A549 (cell line): ENCODE measurements at regions not wholly inside any gene's neighbourhood (a gene's known extent, or its start where the extent isn't known, plus 50 kb on each side); places are given as distances from the start of the nearest gene placed in this dataset.

Experiments
- FOSL2 ChIP-seq, 2 experiments: fragments of 450-650 bp in 1 of 2; fragments of >200 bp in 1 of 2; sonication (Bioruptor Twin) in 1 of 2; formaldehyde crosslinking; IDR thresholded peaks; 2 replicates each; pipeline versions ENCODE4 v1.5.0 to v1.6.1; 2016 to 2020; ENCODE audit warnings: mild to moderate bottlenecking in 1 of 2, moderate library complexity in 1 of 2
- JUNB ChIP-seq: fragments of >200 bp; sonication (Bioruptor Twin); formaldehyde crosslinking; IDR thresholded peaks from 2 replicates; pipeline ENCODE4 v1.6.1; 2016
- POLR2A ChIP-seq: IDR thresholded peaks from 2 replicates; pipeline ENCODE4 v1.6.1; 2012; ENCODE audit warnings: mild to moderate bottlenecking, low read length
- TF ChIP-seq, protein P1 (sequence below): fragments of >200 bp; sonication (Bioruptor Twin); formaldehyde crosslinking; IDR thresholded peaks from 3 replicates; pipeline ENCODE4 v1.5.1; 2016
- TF ChIP-seq, protein P2 (sequence below): fragments of 200-600 bp; sonication (generic); IDR thresholded peaks from 2 replicates; pipeline ENCODE4 v1.6.1; 2016; ENCODE audit warnings: antibody characterized with exemption, mild to moderate bottlenecking, moderate library complexity

DNA sequence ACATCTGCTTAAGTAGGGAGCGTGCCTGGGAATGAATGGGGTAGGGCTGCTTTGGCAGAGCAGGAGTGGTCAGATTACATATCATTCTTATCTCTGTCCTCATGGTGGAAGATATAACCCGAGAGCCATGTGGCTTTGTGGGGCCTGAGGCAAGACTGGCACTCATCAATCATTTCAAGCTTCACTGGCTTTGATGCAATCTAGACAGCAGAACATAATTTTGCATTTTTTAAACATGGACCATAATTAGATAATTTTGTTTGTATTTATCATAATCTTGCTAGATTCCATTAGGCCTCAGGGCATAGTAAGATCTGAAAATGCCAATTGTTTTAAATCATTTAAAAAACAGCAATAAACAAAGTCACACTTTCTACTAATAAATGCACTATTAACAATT, 480.3 kb downstream of the NXPH1 start:
- TF ChIP-seq, protein P1, sequence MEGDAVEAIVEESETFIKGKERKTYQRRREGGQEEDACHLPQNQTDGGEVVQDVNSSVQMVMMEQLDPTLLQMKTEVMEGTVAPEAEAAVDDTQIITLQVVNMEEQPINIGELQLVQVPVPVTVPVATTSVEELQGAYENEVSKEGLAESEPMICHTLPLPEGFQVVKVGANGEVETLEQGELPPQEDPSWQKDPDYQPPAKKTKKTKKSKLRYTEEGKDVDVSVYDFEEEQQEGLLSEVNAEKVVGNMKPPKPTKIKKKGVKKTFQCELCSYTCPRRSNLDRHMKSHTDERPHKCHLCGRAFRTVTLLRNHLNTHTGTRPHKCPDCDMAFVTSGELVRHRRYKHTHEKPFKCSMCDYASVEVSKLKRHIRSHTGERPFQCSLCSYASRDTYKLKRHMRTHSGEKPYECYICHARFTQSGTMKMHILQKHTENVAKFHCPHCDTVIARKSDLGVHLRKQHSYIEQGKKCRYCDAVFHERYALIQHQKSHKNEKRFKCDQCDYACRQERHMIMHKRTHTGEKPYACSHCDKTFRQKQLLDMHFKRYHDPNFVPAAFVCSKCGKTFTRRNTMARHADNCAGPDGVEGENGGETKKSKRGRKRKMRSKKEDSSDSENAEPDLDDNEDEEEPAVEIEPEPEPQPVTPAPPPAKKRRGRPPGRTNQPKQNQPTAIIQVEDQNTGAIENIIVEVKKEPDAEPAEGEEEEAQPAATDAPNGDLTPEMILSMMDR: no peak
- TF ChIP-seq, protein P2, sequence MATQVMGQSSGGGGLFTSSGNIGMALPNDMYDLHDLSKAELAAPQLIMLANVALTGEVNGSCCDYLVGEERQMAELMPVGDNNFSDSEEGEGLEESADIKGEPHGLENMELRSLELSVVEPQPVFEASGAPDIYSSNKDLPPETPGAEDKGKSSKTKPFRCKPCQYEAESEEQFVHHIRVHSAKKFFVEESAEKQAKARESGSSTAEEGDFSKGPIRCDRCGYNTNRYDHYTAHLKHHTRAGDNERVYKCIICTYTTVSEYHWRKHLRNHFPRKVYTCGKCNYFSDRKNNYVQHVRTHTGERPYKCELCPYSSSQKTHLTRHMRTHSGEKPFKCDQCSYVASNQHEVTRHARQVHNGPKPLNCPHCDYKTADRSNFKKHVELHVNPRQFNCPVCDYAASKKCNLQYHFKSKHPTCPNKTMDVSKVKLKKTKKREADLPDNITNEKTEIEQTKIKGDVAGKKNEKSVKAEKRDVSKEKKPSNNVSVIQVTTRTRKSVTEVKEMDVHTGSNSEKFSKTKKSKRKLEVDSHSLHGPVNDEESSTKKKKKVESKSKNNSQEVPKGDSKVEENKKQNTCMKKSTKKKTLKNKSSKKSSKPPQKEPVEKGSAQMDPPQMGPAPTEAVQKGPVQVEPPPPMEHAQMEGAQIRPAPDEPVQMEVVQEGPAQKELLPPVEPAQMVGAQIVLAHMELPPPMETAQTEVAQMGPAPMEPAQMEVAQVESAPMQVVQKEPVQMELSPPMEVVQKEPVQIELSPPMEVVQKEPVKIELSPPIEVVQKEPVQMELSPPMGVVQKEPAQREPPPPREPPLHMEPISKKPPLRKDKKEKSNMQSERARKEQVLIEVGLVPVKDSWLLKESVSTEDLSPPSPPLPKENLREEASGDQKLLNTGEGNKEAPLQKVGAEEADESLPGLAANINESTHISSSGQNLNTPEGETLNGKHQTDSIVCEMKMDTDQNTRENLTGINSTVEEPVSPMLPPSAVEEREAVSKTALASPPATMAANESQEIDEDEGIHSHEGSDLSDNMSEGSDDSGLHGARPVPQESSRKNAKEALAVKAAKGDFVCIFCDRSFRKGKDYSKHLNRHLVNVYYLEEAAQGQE: no peak
- TF ChIP-seq JUNB: no peak
- no peak for TF ChIP-seq POLR2A
- no peak for TF ChIP-seq FOSL2 (IDR thresholded peaks at IDR 0.05)
- TF ChIP-seq FOSL2 (CRISPR knock-in tag; IDR thresholded peaks at IDR 0.05): no peak
